HG03175 (cell line): ENCODE measurements at regions not wholly inside any gene's neighbourhood (a gene's known extent, or its start where the extent isn't known, plus 50 kb on each side); places are given as distances from the start of the nearest gene placed in this dataset.
"Not testable (repeated sequence)": the region's sequence is repeated elsewhere in the genome, so short reads cannot be mapped to it uniquely, and the experiment has no call there.

Experiments used
- ATAC-seq: cut with Tn5 transposase; IDR thresholded peaks from one replicate; pipeline ENCODE4 v1.9.1; 2021; ENCODE audit warnings: mild to moderate bottlenecking, moderate library complexity; ENCODE audit not compliant: unreplicated experiment

GRCh38 chr21:28311411-28312190, 681.1 kb downstream of the LTN1 start:
- ATAC-seq = no peak

DNA sequence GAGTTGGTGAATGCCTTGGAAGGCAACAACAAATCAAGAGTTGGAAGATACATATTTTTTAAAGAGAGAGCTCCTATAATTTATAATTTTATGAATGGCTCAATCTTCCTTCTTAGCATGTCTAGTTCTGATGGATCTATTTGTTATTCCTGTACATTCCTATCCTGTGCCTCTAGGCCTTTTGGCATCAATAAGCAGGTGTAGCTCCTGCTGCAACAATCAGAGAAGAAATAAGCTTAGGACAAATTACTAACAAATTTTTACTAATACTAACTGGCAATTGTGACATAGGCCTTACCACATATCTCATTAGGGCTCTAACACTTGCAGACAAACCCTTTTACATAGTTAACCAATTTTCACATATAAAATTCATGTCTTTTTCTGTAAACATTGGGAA, 682.0 kb downstream of the LTN1 start:
- ATAC-seq = no peak

DNA sequence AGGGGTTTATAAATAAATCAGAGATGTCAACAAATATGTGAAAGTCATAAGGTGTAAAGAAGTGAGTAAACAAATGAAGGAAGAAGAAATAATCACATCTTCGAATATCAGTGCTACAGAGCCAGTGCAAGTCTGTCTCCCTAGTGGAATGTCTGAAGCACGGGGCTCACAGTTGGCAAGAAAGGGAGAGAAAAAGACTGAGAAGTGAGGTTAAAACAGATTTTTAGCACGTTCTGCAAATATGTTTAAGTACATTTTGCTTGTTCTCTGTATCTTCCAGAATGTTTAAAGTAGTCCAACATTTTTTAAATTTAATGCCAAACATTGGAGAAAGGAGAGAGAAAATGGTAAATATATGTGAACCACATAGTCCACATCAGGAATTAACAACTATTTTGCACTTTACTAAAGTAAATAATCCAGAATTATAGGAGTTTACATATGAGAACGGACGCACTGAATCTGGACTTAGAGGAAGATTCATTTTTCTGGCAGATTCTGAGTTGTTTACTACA, 682.4 kb downstream of the LTN1 start:
- ATAC-seq = no peak

DNA sequence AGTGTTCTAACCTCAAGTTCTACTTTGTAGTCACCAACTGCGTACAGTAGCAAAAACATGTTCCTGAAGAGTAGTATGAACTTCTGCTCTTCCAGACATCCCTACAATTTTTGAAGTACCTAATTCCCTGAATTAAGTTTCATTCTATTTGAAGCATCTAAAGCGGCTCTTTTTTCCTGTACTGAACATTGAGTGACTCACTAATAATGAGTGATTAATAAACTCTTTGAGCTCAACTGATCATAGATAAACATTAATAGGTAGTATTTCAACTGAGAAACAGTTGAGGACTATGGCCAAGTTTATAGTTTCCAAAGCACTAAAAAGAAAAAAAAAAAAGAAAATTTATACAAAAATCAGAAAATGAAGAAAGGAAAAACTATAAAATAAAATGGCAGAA, 683.1 kb downstream of the LTN1 start:
- no peak for ATAC-seq

- ATAC-seq = no peak
Measured at GRCh38 chr21:28308516-28308915, 684.2 kb downstream of the LTN1 start.

DNA sequence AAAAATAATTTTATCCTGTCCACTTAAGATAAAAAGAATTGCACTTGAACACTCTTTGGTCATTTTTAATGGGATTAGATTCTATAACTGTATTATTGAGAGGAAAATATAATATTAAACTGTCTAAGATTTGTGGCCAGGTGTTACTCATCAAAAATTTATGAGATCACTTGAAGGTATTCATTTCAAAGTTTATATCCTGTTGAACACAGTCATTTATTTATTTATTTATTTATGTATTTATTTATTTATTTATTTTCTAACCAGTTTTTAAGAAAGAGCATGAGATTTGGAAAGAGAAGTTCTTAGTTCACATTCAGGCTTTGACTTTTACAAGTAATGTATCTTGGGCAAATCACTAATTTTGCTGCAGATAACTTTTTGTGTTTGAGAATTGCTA, 692.7 kb downstream of the LTN1 start:
- no peak for ATAC-seq

- no peak for ATAC-seq
Measured at GRCh38 chr21:28298251-28298672, 694.4 kb downstream of the LTN1 start.

DNA sequence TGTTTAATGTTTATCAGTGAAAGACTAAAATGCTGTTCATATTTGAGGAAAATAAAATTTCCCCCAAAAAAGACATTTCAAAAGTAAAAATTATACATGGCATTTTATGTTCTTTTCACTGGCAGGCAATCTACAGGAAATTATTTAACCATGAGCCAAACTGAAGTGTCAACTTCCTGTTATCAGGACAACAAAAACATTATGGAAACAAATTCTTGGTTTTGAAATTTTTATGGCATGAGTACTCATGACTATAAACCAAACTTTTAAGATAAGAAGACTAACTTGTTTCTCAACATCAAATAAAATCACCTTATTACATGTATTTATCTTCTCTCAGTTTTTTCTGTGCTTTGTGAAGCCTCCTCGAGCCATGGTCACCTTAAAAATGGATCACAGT, 698.6 kb downstream of the LTN1 start:
- ATAC-seq = no peak

- ATAC-seq = no peak
Measured at GRCh38 chr21:28283641-28284490, 708.8 kb downstream of the LTN1 start.

GRCh38 chr21:28282833-28283232, 709.8 kb downstream of the LTN1 start:
- no peak for ATAC-seq

GRCh38 chr21:28281357-28281756, 711.3 kb downstream of the LTN1 start:
- ATAC-seq = not testable (repeated sequence)

- no peak for ATAC-seq
Measured at GRCh38 chr21:28280611-28281010, 712.1 kb downstream of the LTN1 start.

DNA sequence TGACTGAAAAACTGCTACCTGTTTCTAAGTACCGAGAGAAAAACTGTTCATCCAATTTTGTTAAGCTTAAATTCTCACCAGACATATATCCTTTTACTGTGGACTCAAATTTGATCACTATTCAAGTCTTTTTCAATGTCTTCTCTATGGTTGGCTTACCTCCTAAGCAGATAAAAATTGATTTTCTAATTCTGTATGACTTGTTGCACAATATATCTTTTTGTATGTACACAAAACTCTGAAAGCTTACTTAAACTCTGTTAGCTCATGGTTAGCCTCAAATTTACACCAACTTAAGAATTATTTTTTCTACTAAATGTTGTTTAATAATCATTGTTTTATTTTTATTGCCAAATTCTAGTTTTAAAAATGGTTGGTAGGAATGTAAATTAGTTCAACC, 715.4 kb downstream of the LTN1 start:
- no peak for ATAC-seq

DNA sequence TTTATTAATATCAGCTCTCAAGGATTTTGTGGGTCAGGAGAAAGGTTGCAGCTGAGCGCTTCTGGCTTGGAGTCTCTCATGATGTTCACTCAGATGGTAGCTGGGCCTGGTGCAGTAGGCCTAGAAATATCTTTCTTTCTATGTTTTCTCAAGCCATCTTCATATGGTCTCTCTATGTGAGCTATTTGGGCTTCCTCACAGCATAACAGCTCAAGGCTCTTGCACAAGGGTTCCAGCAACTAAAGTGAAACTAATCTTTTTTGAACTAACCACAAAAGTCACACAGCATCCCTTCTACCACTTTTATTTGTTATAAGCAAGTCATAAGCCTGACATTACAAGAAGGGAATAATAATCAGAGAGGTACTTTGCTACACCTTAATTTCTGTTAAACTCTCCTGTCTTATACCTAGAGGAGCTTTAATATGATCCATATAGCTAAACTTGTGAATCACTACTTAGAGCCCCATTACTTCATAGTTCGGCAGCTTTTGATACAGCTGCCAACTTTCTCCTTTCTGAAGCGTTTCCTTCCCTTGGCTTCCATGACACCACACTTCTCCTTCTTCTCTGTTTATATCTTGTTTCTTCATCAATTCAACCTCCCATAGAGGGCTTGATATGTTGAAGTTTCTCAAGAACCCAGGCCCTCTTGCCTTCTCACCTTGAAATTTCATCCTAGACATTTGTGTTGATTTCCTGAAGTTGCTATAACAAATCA, 720.2 kb downstream of the LTN1 start:
- ATAC-seq = no peak

GRCh38 chr21:28269173-28269572, 723.5 kb downstream of the LTN1 start:
- no peak for ATAC-seq

GRCh38 chr21:28268685-28269084, 724.0 kb downstream of the LTN1 start:
- ATAC-seq = no peak

DNA sequence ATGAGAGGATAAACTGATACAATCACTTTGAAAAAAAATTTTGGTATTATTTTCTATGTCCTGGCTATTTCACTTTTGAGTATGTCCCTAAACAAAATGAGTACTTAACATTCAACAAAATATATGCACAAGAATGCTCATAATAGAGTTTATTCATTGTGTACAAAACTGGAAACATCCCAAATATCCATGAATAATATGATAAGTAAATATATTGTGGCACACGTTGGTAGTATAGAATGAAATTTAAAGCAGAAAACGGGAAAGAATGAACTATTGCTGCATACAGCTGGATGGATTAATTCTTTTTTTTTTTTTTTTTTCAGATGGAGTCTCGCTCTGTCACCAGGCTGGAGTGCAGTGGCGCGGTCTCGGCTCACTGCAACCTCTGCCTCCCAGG, 725.2 kb downstream of the LTN1 start:
- ATAC-seq = no peak

DNA sequence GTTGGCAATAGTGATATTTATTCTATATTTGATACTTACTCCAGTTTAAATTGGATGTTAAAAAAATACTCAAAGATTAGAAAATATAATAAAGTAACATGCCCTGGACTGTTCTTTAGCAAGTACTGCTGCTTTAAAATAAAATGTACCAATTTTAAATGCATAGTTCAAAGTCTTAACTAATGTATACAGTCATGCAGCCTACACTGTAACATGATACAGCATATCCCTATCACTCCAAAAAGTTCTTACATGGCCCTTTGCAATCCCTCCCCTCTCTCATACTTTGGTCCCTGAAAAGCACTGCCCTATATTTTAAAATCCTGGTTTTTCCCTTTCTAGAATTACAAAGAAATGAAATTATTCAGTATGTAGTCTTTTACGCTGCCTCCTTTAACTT, 726.6 kb downstream of the LTN1 start:
- no peak for ATAC-seq

DNA sequence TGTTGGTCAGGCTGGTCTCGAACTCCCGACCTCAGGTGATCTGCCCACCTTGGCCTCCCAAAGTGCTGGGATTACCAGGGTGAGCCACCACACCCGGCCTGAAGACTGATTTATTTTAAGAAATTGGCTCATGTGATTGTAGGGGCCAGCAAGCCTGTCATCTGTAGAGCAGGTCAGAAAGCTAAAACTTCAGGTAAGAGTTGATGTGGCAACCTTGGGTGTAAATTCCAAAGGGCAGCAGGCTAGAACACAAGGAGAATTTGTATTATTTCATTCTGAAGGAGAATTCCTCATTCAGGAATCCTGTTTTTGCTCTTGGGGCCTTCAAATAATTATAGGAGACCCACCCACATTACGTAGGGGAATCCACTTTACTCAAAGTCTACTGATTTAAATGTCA, 728.7 kb downstream of the LTN1 start:
- no peak for ATAC-seq

- no peak for ATAC-seq
Measured at GRCh38 chr21:28261298-28261697, 731.4 kb downstream of the LTN1 start.

DNA sequence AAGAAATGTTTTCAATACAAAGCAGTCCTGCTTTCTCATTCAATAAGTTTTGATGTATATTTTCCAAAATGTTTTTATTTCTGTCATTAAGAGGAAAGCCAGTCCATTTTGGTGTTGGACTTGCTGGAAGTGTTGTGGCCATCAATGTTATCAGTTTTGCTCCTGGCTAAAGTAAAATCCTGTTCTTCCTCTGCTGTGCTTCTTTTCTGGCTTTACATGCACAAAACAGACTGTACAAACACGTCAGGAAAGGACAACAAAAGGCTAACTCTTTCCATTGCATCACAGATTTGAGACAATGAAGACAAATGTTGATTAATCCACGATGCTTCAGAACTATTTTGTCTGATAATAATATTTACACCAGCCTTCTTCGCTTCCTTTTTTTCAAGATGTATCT, 735.4 kb downstream of the LTN1 start:
- ATAC-seq = no peak
